ENCODE measurements at regions not wholly inside any gene's neighbourhood (a gene's known extent, or its start where the extent isn't known, plus 50 kb on each side); places are given as distances from the start of the nearest gene placed in this dataset.

DNA sequence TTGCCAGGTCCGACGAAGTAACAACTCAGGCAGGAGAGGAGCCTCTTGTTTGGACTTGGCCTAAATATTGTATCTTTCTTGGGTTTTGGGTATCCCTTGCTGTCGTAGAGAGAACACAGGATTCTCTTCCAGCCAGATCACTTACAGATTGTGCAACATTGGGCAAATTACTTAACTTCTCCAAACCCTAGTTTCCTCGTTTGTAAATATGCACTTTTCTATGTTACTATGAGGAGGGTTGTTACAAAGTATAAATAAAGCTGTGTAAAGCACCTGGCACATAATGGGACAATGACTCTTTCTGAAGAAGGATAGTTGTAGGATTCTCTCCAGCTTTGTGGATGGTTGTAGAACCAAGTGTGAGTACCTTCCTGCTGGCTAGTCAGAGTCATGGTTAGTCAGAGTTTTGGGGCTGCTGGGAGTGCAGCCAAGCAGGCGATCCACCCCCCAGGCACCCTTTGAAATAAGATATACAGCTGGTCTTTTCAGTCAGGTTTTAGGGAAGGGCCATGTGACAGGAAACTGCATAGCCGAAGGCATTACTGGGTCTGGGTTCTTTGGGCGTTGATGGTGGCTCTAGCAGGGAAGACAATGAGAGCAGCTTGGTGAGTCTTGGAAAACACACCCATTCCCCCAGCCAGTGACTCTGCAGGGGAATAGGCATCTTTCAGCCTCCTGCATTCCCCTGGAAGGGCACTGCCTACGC is 49.9 kb upstream of the GDNF start:
- H3K9me3 Mint-ChIP-seq, result no peaks in the 10 kb centered on the region
- no peaks in the 10 kb centered on the region for H3K4me1 ChIP-seq (ENCODE audit: control insufficient read depth, insufficient read depth, low read length)
- H3K4me3 Mint-ChIP-seq, result no peak overlapping the region
- H3K27ac Mint-ChIP-seq, result no peak overlapping the region
- peaks cover 5% of the 10 kb centered on the region for H3K27me3 ChIP-seq (ENCODE audit: control insufficient read depth, insufficient read depth, low read length, poor library complexity, severe bottlenecking)
- 88 to 89% methylated on average over 6 to 8 of the region's 8 CpGs for WGBS, 2 experiments (ENCODE audit: insufficient coverage in 1 of 2, insufficient read length in 1 of 2)
- no peaks in the 10 kb centered on the region for H3K36me3 Mint-ChIP-seq (ENCODE audit: low read depth)
- no peak overlapping the region for H3K4me3 ChIP-seq (ENCODE audit: low read length)
- TF ChIP-seq, protein P1, sequence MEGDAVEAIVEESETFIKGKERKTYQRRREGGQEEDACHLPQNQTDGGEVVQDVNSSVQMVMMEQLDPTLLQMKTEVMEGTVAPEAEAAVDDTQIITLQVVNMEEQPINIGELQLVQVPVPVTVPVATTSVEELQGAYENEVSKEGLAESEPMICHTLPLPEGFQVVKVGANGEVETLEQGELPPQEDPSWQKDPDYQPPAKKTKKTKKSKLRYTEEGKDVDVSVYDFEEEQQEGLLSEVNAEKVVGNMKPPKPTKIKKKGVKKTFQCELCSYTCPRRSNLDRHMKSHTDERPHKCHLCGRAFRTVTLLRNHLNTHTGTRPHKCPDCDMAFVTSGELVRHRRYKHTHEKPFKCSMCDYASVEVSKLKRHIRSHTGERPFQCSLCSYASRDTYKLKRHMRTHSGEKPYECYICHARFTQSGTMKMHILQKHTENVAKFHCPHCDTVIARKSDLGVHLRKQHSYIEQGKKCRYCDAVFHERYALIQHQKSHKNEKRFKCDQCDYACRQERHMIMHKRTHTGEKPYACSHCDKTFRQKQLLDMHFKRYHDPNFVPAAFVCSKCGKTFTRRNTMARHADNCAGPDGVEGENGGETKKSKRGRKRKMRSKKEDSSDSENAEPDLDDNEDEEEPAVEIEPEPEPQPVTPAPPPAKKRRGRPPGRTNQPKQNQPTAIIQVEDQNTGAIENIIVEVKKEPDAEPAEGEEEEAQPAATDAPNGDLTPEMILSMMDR (conservative IDR thresholded peaks at IDR 0.05), result no peak
- H3K9me3 ChIP-seq (ENCODE audit: control insufficient read depth, low read length), result no peaks in the 10 kb centered on the region
- no peak overlapping the region for H3K9ac ChIP-seq (ENCODE audit: extremely low read depth, low read length, poor library complexity, severe bottlenecking)
- H3K4me1 Mint-ChIP-seq, result peaks cover 4% of the 10 kb centered on the region
- H3K27me3 Mint-ChIP-seq (ENCODE audit: insufficient read depth), result peaks cover 7% of the 10 kb centered on the region
- no peak overlapping the region for H3K27ac ChIP-seq (ENCODE audit: low read depth, low read length)
- no peak for DNase-seq
- H3K36me3 ChIP-seq (ENCODE audit: control insufficient read depth, insufficient read depth, low read length), result no peaks in the 10 kb centered on the region
